WERI-Rb-1 (cell line): ENCODE measurements at regions not wholly inside any gene's neighbourhood (a gene's known extent, or its start where the extent isn't known, plus 50 kb on each side); places are given as distances from the start of the nearest gene placed in this dataset.

Experiments
- DNase-seq: peaks from one replicate; pipeline ENCODE4 v3.0.0-alpha.2; 2020
- H3K27ac ChIP-seq: fragments of 250-450 bp; sonication (Bioruptor Pico); 2 replicates; pipeline ENCODE4 v1.5.1; 2020; ENCODE audit warnings: mild to moderate bottlenecking, moderate library complexity
- H3K27me3 ChIP-seq: fragments of 250-450 bp; sonication (Bioruptor Pico); 2 replicates; pipeline ENCODE4 v1.5.1; 2021; ENCODE audit warnings: mild to moderate bottlenecking, low read depth, moderate library complexity; ENCODE audit not compliant: insufficient read depth, severe bottlenecking
- H3K36me3 ChIP-seq: fragments of 250-450 bp; sonication (Bioruptor Pico); 2 replicates; pipeline ENCODE4 v1.5.1; 2020; ENCODE audit warnings: mild to moderate bottlenecking, moderate library complexity
- H3K4me3 ChIP-seq: 2 replicates; pipeline ENCODE4 v1.5.1; 2011; ENCODE audit warnings: low read depth, mild to moderate bottlenecking, control low read depth, low read length
- H3K9me3 ChIP-seq: fragments of 250-450 bp; sonication (Bioruptor Pico); 2 replicates; pipeline ENCODE4 v1.5.1; 2021; ENCODE audit warnings: mild to moderate bottlenecking, moderate library complexity; ENCODE audit not compliant: severe bottlenecking
- CTCF ChIP-seq: IDR thresholded peaks from 2 replicates; pipeline ENCODE4 v1.5.1; 2011; ENCODE audit warnings: low read depth, mild to moderate bottlenecking, control low read depth, inconsistent platforms, low read length

- no peak for DNase-seq
- H3K27me3 ChIP-seq = no peaks in the 10 kb centered on the region
- no peak overlapping the region for H3K4me3 ChIP-seq
Observed at GRCh38 chr6:130696806-130697205, 130.4 kb upstream of the SMLR1 start.

GRCh38 chr6:130697271-130697994 lies 129.8 kb upstream of the SMLR1 start:
- Histone ChIP-seq H3K4me3 (no peak overlapping the region), H3K27ac (no peak overlapping the region), H3K27me3 (no peaks in the 10 kb centered on the region), H3K9me3 (no peaks in the 10 kb centered on the region), H3K36me3 (no peaks in the 10 kb centered on the region)
- DNase-seq = no peak
- TF ChIP-seq CTCF = no peak

More at GRCh38 chr6:130696806-130697205, 130.4 kb upstream of the SMLR1 start:
- TF ChIP-seq CTCF = no peak
- Histone ChIP-seq H3K9me3 (no peaks in the 10 kb centered on the region), H3K36me3 (no peaks in the 10 kb centered on the region), H3K27ac (no peak overlapping the region)

GRCh38 chr6:130697995-130698535 lies 129.1 kb upstream of the SMLR1 start:
- Histone ChIP-seq H3K9me3 (no peaks in the 10 kb centered on the region), H3K27me3 (no peaks in the 10 kb centered on the region), H3K4me3 (no peak overlapping the region), H3K27ac (no peak overlapping the region), H3K36me3 (no peaks in the 10 kb centered on the region)
- peak; percentile 49 for DNase-seq
- peak; percentile 63 for TF ChIP-seq CTCF

GRCh38 chr6:130699742-130700141 lies 127.5 kb upstream of the SMLR1 start:
- Histone ChIP-seq H3K4me3 (no peak overlapping the region), H3K27ac (no peak overlapping the region), H3K9me3 (no peaks in the 10 kb centered on the region), H3K36me3 (no peaks in the 10 kb centered on the region), H3K27me3 (no peaks in the 10 kb centered on the region)
- DNase-seq = no peak
- no peak for TF ChIP-seq CTCF

GRCh38 chr6:130700397-130700796 lies 126.8 kb upstream of the SMLR1 start:
- no peak for DNase-seq

More at GRCh38 chr6:130700397-130700796, 126.8 kb upstream of the SMLR1 start:
- H3K4me3 ChIP-seq = no peak overlapping the region
- no peak overlapping the region for H3K27ac ChIP-seq
- H3K36me3 ChIP-seq = no peaks in the 10 kb centered on the region
- no peaks in the 10 kb centered on the region for H3K9me3 ChIP-seq
- no peak for TF ChIP-seq CTCF
- H3K27me3 ChIP-seq = no peaks in the 10 kb centered on the region
